IPS DF 6.9 (cell line): ENCODE measurements at regions not wholly inside any gene's neighbourhood (a gene's known extent, or its start where the extent isn't known, plus 50 kb on each side); places are given as distances from the start of the nearest gene placed in this dataset.

ENCODE experiments used
- DNase-seq: peaks from one replicate; pipeline ENCODE4 v3.0.0-alpha.2; 2013; ENCODE audit warnings: low read depth, low spot score
- H3K27ac ChIP-seq: one replicate; pipeline ENCODE4 v1.5.1; 2013; ENCODE audit warnings: low read length, control low read depth
- H3K27me3 ChIP-seq: 2 replicates; pipeline ENCODE4 v1.6.1; 2013; ENCODE audit warnings: mild to moderate bottlenecking, low read length; ENCODE audit not compliant: control insufficient read depth, insufficient read depth
- H3K36me3 ChIP-seq: 2 replicates; pipeline ENCODE4 v1.6.1; 2013; ENCODE audit warnings: low read length; ENCODE audit not compliant: control insufficient read depth, insufficient read depth
- H3K4me1 ChIP-seq: 2 replicates; pipeline ENCODE4 v1.6.1; 2013; ENCODE audit warnings: low read length; ENCODE audit not compliant: control insufficient read depth, insufficient read depth
- H3K4me3 ChIP-seq: 2 replicates; pipeline ENCODE4 v1.5.1; 2013; ENCODE audit warnings: mild to moderate bottlenecking, low read length
- H3K9me3 ChIP-seq: 2 replicates; pipeline ENCODE4 v1.6.1; 2013; ENCODE audit warnings: low read length, inconsistent platforms; ENCODE audit not compliant: control insufficient read depth, insufficient read depth
- WGBS: extraction: QIAGEN DNeasy Blood & Tissue Kit; methylation state at CpG from one replicate; pipeline ENCODE4 v1.1.7; 2013; ENCODE audit warnings: mixed read lengths, missing lambda C conversion rate; ENCODE audit not compliant: insufficient read length, insufficient coverage; 5-methylcytosine and 5-hydroxymethylcytosine counted together

GRCh38 chr18:67381608-67382150 is 134.8 kb downstream of the DSEL start:
- Histone ChIP-seq H3K27ac (no peak overlapping the region), H3K36me3 (no peaks in the 10 kb centered on the region), H3K9me3 (no peaks in the 10 kb centered on the region), H3K4me3 (no peak overlapping the region), H3K4me1 (no peaks in the 10 kb centered on the region), H3K27me3 (no peaks in the 10 kb centered on the region)
- no peak for DNase-seq
- WGBS, result no CpG with 5 or more reads among the region's 10 CpGs

- DNase-seq, result no peak
- no CpG with 5 or more reads among the region's 3 CpGs for WGBS
- no peaks in the 10 kb centered on the region for H3K36me3 ChIP-seq
- H3K4me1 ChIP-seq, result no peaks in the 10 kb centered on the region
- H3K27ac ChIP-seq, result no peak overlapping the region
- H3K4me3 ChIP-seq, result no peak overlapping the region
- H3K9me3 ChIP-seq, result no peaks in the 10 kb centered on the region
- no peaks in the 10 kb centered on the region for H3K27me3 ChIP-seq
Observed at GRCh38 chr18:67380867-67381266, 135.7 kb downstream of the DSEL start.

- Histone ChIP-seq H3K27me3 (no peaks in the 10 kb centered on the region), H3K4me1 (no peaks in the 10 kb centered on the region), H3K36me3 (no peaks in the 10 kb centered on the region), H3K4me3 (no peak overlapping the region), H3K27ac (no peak overlapping the region), H3K9me3 (no peaks in the 10 kb centered on the region)
- WGBS, result no CpG with 5 or more reads among the region's 2 CpGs
- DNase-seq, result no peak
Observed at GRCh38 chr18:67379981-67380380, 136.5 kb downstream of the DSEL start.

DNA sequence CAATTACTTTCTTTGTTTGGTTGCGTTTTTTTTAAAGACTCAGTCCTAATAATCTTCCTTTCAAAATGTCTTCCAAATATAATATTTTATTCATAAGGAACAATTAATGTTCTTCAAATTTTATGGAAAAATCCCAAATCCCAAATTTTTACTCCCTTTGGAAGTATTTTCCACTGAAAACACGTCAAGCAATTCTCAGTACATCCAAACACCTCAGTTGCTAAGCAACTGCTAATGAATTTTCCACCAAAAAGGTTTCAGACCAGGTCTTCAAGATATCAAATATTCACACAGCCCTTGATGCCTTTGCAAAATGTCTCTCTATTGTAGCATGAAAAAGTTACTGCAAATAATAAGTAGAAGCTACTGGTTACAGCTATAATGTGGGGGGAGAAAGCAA is 140.1 kb downstream of the DSEL start:
- Histone ChIP-seq H3K27me3 (no peaks in the 10 kb centered on the region), H3K9me3 (no peaks in the 10 kb centered on the region), H3K27ac (no peak overlapping the region), H3K4me3 (no peak overlapping the region), H3K36me3 (no peaks in the 10 kb centered on the region), H3K4me1 (no peaks in the 10 kb centered on the region)
- WGBS, result no CpG with 5 or more reads among the region's 2 CpGs
- DNase-seq, result no peak

GRCh38 chr18:67373636-67374035 is 142.9 kb downstream of the DSEL start:
- WGBS, result no CpG with 5 or more reads among the region's 2 CpGs
- H3K27me3 ChIP-seq, result no peaks in the 10 kb centered on the region
- DNase-seq, result no peak
- no peaks in the 10 kb centered on the region for H3K9me3 ChIP-seq
- no peak overlapping the region for H3K27ac ChIP-seq
- H3K4me3 ChIP-seq, result no peak overlapping the region
- H3K36me3 ChIP-seq, result no peaks in the 10 kb centered on the region
- no peaks in the 10 kb centered on the region for H3K4me1 ChIP-seq

DNA sequence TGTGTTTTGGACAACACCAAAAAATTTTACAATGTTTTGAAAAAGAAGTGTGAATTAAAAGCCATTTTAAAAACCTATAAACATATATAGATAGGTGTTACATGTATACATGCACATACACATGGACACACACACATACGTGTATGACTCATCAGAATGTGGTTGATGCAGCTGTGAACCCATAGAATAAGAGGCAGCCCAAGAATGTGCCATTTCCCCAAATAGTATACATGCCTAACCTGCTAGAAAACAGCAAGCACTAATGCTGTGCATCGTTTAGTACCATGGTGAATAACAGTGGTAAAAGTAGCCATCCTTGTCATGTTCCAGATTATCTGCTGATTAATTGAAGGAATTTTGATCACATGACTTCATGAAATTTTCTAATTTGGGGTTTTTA is 149.0 kb downstream of the DSEL start:
- no peaks in the 10 kb centered on the region for H3K36me3 ChIP-seq
- DNase-seq, result no peak
- no peaks in the 10 kb centered on the region for H3K9me3 ChIP-seq
- no peak overlapping the region for H3K27ac ChIP-seq
- no peaks in the 10 kb centered on the region for H3K4me1 ChIP-seq
- WGBS, result no CpG with 5 or more reads among the region's 2 CpGs
- H3K27me3 ChIP-seq, result no peaks in the 10 kb centered on the region
- H3K4me3 ChIP-seq, result no peak overlapping the region

DNA sequence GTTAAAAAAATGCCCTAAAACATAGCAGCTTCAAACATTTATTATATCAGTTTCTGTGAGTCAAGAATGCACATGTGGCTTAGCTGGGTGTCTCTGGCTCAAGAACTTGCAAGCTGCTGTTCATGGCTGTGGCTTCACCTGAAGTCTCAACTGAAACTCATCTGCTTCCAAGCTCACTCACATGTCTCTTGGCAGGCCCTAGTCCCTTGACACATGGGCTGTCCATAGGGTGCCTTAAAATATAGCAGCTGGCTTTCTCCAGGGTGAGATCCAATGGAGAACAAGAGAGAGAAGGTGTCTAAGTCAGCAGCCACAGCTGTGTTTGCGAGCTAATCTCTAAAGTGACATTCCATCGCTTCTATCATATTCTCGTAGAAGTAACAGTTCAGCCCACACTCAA is 152.8 kb downstream of the DSEL start:
- no peaks in the 10 kb centered on the region for H3K27me3 ChIP-seq

DNA sequence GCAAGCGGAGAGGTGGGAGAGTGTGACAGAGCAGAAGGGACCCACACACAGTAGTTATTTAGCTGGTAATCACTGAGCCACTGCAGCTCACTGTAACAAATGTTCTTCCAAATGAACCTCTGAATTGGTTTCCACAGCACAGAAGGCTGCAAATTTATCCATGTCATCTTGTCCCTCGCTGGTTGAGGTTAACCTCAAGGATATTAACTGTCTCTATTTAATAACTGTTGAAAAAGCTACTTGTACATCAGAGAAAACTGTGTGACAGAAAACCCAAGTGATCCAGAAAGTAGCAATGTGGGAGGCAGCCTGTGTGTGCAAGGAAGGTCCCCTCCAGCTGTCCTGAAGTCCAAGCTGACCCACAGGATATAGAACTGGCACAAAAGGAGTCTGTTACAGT is 153.6 kb downstream of the DSEL start:
- no peaks in the 10 kb centered on the region for H3K9me3 ChIP-seq
- WGBS, result no CpG with 5 or more reads among the region's 2 CpGs
- no peaks in the 10 kb centered on the region for H3K27me3 ChIP-seq
- H3K36me3 ChIP-seq, result no peaks in the 10 kb centered on the region
- H3K4me3 ChIP-seq, result no peak overlapping the region
- DNase-seq, result no peak
- no peaks in the 10 kb centered on the region for H3K4me1 ChIP-seq
- no peak overlapping the region for H3K27ac ChIP-seq

More for the DNA sequence above, 152.8 kb downstream of the DSEL start:
- no peaks in the 10 kb centered on the region for H3K4me1 ChIP-seq
- no peaks in the 10 kb centered on the region for H3K9me3 ChIP-seq
- no peak for DNase-seq
- no peak overlapping the region for H3K4me3 ChIP-seq
- H3K27ac ChIP-seq, result no peak overlapping the region
- no peaks in the 10 kb centered on the region for H3K36me3 ChIP-seq
- WGBS, result no CpG with 5 or more reads among the region's 3 CpGs

DNA sequence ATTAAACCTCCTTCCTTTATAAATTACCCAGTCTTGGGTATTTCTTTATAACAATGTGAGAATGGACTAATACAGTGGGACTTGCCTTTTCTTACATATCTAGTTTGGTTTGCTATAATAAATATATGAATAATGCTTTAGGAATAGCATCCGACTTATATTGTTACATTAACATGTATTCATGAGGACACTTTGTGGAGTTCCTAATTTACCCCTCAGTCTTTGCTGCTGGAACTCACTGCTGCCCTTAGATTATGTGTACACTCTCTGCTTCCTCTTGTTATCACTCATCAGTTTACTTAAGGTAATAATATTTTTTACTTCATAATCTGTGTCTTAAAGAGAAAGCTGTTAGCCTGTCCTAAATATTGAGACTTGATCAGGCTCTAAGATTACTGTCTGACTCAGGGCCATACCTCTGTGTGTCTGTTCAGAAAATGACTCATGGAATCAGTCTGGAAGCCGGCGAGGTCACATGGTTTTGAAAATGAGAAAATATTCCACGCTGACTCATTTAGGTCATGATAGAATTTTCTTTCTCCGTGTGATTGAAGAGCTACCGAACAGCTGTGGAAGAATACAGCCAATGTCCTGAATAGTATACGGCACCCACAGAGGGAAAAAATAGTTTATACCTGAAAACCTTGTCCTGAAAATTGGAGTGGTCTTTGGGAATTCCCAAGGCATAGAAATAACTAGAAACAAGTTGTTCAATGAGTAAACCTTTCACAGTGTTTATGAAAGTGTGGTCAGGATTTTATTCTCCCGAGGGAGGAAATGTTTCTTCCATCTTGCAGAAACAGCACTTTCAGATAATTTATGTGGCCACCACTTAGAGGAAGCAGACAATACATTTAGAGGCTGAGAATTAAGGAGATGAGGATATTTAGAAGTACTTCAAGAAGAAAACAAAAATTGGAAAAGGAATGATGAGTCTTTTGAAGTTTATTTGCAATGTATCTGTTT is 156.4 kb downstream of the DSEL start:
- no peak overlapping the region for H3K4me3 ChIP-seq

GRCh38 chr18:67358947-67359346 is 157.6 kb downstream of the DSEL start:
- no peaks in the 10 kb centered on the region for H3K9me3 ChIP-seq
- no CpG with 5 or more reads among the region's 8 CpGs for WGBS
- H3K36me3 ChIP-seq, result no peaks in the 10 kb centered on the region
- no peaks in the 10 kb centered on the region for H3K4me1 ChIP-seq
- no peak for DNase-seq
- H3K4me3 ChIP-seq, result no peak overlapping the region
- H3K27me3 ChIP-seq, result no peaks in the 10 kb centered on the region
- H3K27ac ChIP-seq, result no peak overlapping the region

More for the DNA sequence above, 156.4 kb downstream of the DSEL start:
- no CpG with 5 or more reads among the region's 8 CpGs for WGBS
- Histone ChIP-seq H3K27ac (no peak overlapping the region), H3K27me3 (no peaks in the 10 kb centered on the region), H3K4me1 (no peaks in the 10 kb centered on the region), H3K36me3 (no peaks in the 10 kb centered on the region), H3K9me3 (no peaks in the 10 kb centered on the region)
- DNase-seq, result no peak
